K562 (cell line): ENCODE measurements at regions not wholly inside any gene's neighbourhood (a gene's known extent, or its start where the extent isn't known, plus 50 kb on each side); places are given as distances from the start of the nearest gene placed in this dataset.

ENCODE experiments used
- ATAC-seq: fragments of 200-7000 bp; cut with Tn5 transposase; 3 replicates; pipeline ENCODE4 v1.9.1; 2020; ENCODE audit warnings: moderate library complexity
- BruUV-seq: library from RNA; stranded (reverse); fragments of 400-500 nt; replicated peaks from 2 replicates; lab custom pipeline; 2021; lab: Mats Ljungman, UMichigan
- CTCF ChIA-PET: fragments of 300-600 bp; formaldehyde crosslinking; extraction: SDS; loops from one replicate; lab custom pipeline; 2021; ENCODE audit warnings: low intra/inter-chr PET ratio; lab: Yijun Ruan, JAX
- POLR2A ChIA-PET: fragments of 300-600, 350-650 bp; sonication (Branson Sonifier 250); formaldehyde crosslinking; extraction: SDS; loops from one replicate; lab custom pipeline; 2021; ENCODE audit warnings: antibody characterized with exemption, inconsistent platforms; lab: Yijun Ruan, JAX
- DNase-seq, 4 experiments: peaks; one replicate each; pipeline versions ENCODE4 v3.0.0 to v3.0.0-alpha.2; 2011 to 2018; ENCODE audit warnings: low spot score in 3 of 4, mixed read lengths in 3 of 4; ENCODE audit errors: extremely low read depth in 1 of 4
- FAIRE-seq: peaks from 2 replicates; lab custom pipeline; 2011; peaks lifted over from hg19 to GRCh38; lab: Jason Lieb, UNC
- H2AFZ ChIP-seq: 2 replicates; pipeline ENCODE4 v1.6.0; 2011; ENCODE audit warnings: low read depth, low read length, control low read depth, inconsistent platforms
- H3K27ac ChIP-seq: fragments of 200-600 bp; 3 replicates; pipeline ENCODE4 v1.8.0; 2011; ENCODE audit warnings: low read depth, mild to moderate bottlenecking, control low read depth, inconsistent platforms, low read length, moderate library complexity, mixed read lengths; ENCODE audit errors: extremely low read depth
- H3K27me3 ChIP-seq, 2 experiments: fragments of 300-600 bp in 1 of 2; 2 replicates in 1 of 2; 3 replicates in 1 of 2; pipeline versions ENCODE4 v1.6.0 to v1.8.0; 2011; ENCODE audit warnings: inconsistent platforms in 2 of 2, low read length in 2 of 2, mild to moderate bottlenecking in 1 of 2, mixed read lengths in 1 of 2, moderate library complexity in 1 of 2; ENCODE audit not compliant: control insufficient read depth in 2 of 2, insufficient read depth in 2 of 2
- H3K36me3 ChIP-seq: fragments of 300-600 bp; 3 replicates; pipeline ENCODE4 v1.8.0; 2011; ENCODE audit warnings: mild to moderate bottlenecking, low read length, inconsistent platforms; ENCODE audit not compliant: control insufficient read depth, insufficient read depth
- H3K4me1 ChIP-seq, 2 experiments: fragments of 200-600 bp in 1 of 2; replicated peaks in 1 of 2; 2 replicates in 1 of 2; 3 replicates in 1 of 2; pipeline versions ENCODE4 v1.5.1 to v1.8.0; 2011; ENCODE audit warnings: inconsistent platforms in 2 of 2, low read length in 2 of 2, mild to moderate bottlenecking in 1 of 2, mixed read lengths in 1 of 2, moderate library complexity in 1 of 2; ENCODE audit not compliant: control insufficient read depth in 2 of 2, insufficient read depth in 2 of 2
- H3K4me2 ChIP-seq: 2 replicates; pipeline ENCODE4 v1.6.1; 2011; ENCODE audit warnings: low read length, control low read depth, inconsistent platforms, mixed read lengths; ENCODE audit not compliant: insufficient read depth
- H3K4me3 ChIP-seq: fragments of 200-600 bp; sonication (generic), shearing (Covaris generic); 2 replicates; pipeline ENCODE4 v1.5.1; 2016; ENCODE audit warnings: control low read depth, inconsistent platforms
- H3K79me2 ChIP-seq: fragments of 200-600 bp; 3 replicates; pipeline ENCODE4 v1.8.0; 2011; ENCODE audit warnings: low read length, inconsistent platforms; ENCODE audit not compliant: control insufficient read depth, insufficient read depth
- H3K9ac ChIP-seq, 2 experiments: 2 replicates each; pipeline versions ENCODE4 v1.6.0 to v1.6.1; 2011; ENCODE audit warnings: low read depth in 2 of 2, low read length in 2 of 2, control low read depth in 1 of 2, inconsistent platforms in 1 of 2, mild to moderate bottlenecking in 1 of 2, mixed read lengths in 1 of 2; ENCODE audit not compliant: insufficient read depth in 1 of 2
- H3K9me1 ChIP-seq: one replicate; pipeline ENCODE4 v1.6.0; 2011; ENCODE audit warnings: inconsistent platforms, mild to moderate bottlenecking, low read length, moderate library complexity; ENCODE audit not compliant: control insufficient read depth, insufficient read depth
- H3K9me3 ChIP-seq: replicated peaks from 2 replicates; pipeline ENCODE4 v1.5.1; 2011; ENCODE audit warnings: low read depth, low read length, inconsistent platforms; ENCODE audit not compliant: control insufficient read depth, insufficient read depth
- H4K20me1 ChIP-seq: replicated peaks from 2 replicates; pipeline ENCODE4 v1.6.1; 2011; ENCODE audit warnings: low read length, inconsistent platforms, mixed read lengths; ENCODE audit not compliant: control insufficient read depth, insufficient read depth
- BRCA1 ChIP-seq, 2 experiments: fragments of 450-650 bp in 1 of 2; sonication (generic) in 1 of 2; formaldehyde crosslinking in 1 of 2; IDR thresholded peaks; 2 replicates each; pipeline versions ENCODE4 v1.5.0 to v1.6.1; 2017 to 2020; ENCODE audit warnings: mild to moderate bottlenecking in 1 of 2, missing genetic modification reagents in 1 of 2
- CCAR2 ChIP-seq: fragments of 200-400 bp; formaldehyde crosslinking; IDR thresholded peaks from 2 replicates; pipeline ENCODE4 v1.6.1; 2017; ENCODE audit warnings: mild to moderate bottlenecking, low read depth, low read length
- CREB1 ChIP-seq, 2 experiments: sonication (generic) in 1 of 2; formaldehyde crosslinking in 1 of 2; IDR thresholded peaks; 2 replicates each; pipeline versions ENCODE4 v1.6.1 to v1.8.0; 2012 to 2022; ENCODE audit warnings: inconsistent platforms in 1 of 2, mild to moderate bottlenecking in 1 of 2, missing genetic modification reagents in 1 of 2, moderate library complexity in 1 of 2
- IRF1 ChIP-seq: sonication (generic); formaldehyde crosslinking; IDR thresholded peaks from 2 replicates; pipeline ENCODE4 v1.8.0; 2022; ENCODE audit warnings: missing genetic modification reagents, mild to moderate bottlenecking, borderline replicate concordance
- MBD2 ChIP-seq: sonication (generic); IDR thresholded peaks from 2 replicates; pipeline ENCODE4 v1.6.1; 2016; ENCODE audit warnings: low read depth, borderline replicate concordance
- MYBL2 ChIP-seq, 2 experiments: fragments of 450-650 bp in 1 of 2; sonication (generic) in 1 of 2; formaldehyde crosslinking in 1 of 2; IDR thresholded peaks; 2 replicates each; pipeline versions ENCODE4 v1.6.1 to v1.8.1; 2017 to 2022; ENCODE audit warnings: borderline replicate concordance in 1 of 2, inconsistent platforms in 1 of 2, low read depth in 1 of 2, mild to moderate bottlenecking in 1 of 2, missing genetic modification reagents in 1 of 2, moderate library complexity in 1 of 2
- RB1 ChIP-seq: fragments of 450-650 bp; IDR thresholded peaks from 2 replicates; pipeline ENCODE4 v1.6.1; 2017; ENCODE audit warnings: low read depth, mild to moderate bottlenecking
- TARDBP ChIP-seq: fragments of 450-650 bp; IDR thresholded peaks from 2 replicates; pipeline ENCODE4 v1.6.1; 2016
- TCF7L2 ChIP-seq: fragments of 150-350 bp; IDR thresholded peaks from 2 replicates; pipeline ENCODE4 v1.6.1; 2016; ENCODE audit warnings: low read depth, mild to moderate bottlenecking, low read length, moderate library complexity
- TEAD2 ChIP-seq: fragments of 450-650 bp; IDR thresholded peaks from 2 replicates; pipeline ENCODE4 v1.6.1; 2016; ENCODE audit warnings: missing genetic modification characterization, control low read depth, missing compliant biosample characterization
- ZBTB11 ChIP-seq, 3 experiments: fragments of 200-800 bp in 1 of 3; fragments of 250-450 bp in 1 of 3; fragments of 450-650 bp in 1 of 3; sonication (Bioruptor Pico) in 1 of 3; sonication (Bioruptor generic) in 1 of 3; formaldehyde crosslinking in 1 of 3; IDR thresholded peaks; 2 replicates each; pipeline versions ENCODE4 v1.6.1 to v1.8.0; 2016 to 2022; ENCODE audit warnings: mild to moderate bottlenecking in 2 of 3, missing genetic modification characterization in 2 of 3, missing compliant biosample characterization in 1 of 3, moderate library complexity in 1 of 3
- ZFPM2 ChIP-seq: fragments of 250-450 bp; sonication (Bioruptor Pico); IDR thresholded peaks from 2 replicates; pipeline ENCODE4 v1.5.1; 2022; ENCODE audit warnings: mild to moderate bottlenecking
- ZKSCAN3 ChIP-seq: fragments of 250-450 bp; sonication (Bioruptor Pico); IDR thresholded peaks from 2 replicates; pipeline ENCODE4 v1.4.0; 2020
- ZNF561 ChIP-seq: fragments of 450-650 bp; formaldehyde crosslinking; conservative IDR thresholded peaks from 2 replicates; pipeline ENCODE4 v1.4.0; 2020; ENCODE audit warnings: mild to moderate bottlenecking, moderate library complexity
- WGBS: fragments of 100-300 bp; shearing (Covaris generic); methylation state at CpG from one replicate; pipeline ENCODE4 v1.1.6; 2016; ENCODE audit warnings: low coverage, mixed read lengths; ENCODE audit not compliant: insufficient coverage; ENCODE audit errors: missing lambda C conversion rate; 5-methylcytosine and 5-hydroxymethylcytosine counted together
- in situ Hi-C: fragments of 300-500 bp; cut with MboI; formaldehyde crosslinking; loops from 4 replicates; pipeline ENCODE4 v1.15.0; 2018; ENCODE audit warnings: inconsistent platforms, mixed read lengths
- intact Hi-C: fragments of 100-400 bp; cut with micrococcal nuclease; formaldehyde crosslinking; loops from 2 replicates; pipeline ENCODE4 v1.14.2; 2022

- TF ChIP-seq MBD2 (no peak), ZFPM2 (CRISPR knock-in tag) (no peak), CCAR2 (no peak), BRCA1 (IDR thresholded peaks at IDR 0.05) (no peak), BRCA1 (CRISPR knock-in tag; IDR thresholded peaks at IDR 0.05) (no peak)
Observed at GRCh38 chr12:13713556-13714410, 267.6 kb downstream of the GRIN2B start (continued).

GRCh38 chr12:13707829-13708228 is 273.6 kb downstream of the GRIN2B start:
- no peaks in the 10 kb centered on the region for H3K9me1 ChIP-seq
- H2AFZ ChIP-seq, result no peak overlapping the region
- H3K4me1 ChIP-seq, result no peaks in the 10 kb centered on the region
- ChIA-PET POLR2A (no interaction called here), CTCF (no interaction called here)
- no peak overlapping the region for H3K4me3 ChIP-seq
- H3K27me3 ChIP-seq, result no peaks in the 10 kb centered on the region
- FAIRE-seq (no peak), ATAC-seq (no peak), DNase-seq (no peak)
- H3K4me2 ChIP-seq, result no peak overlapping the region
- BruUV-seq, result no TSS peak
- in situ Hi-C loops, result no loop called here
- 17% methylated on average over 1 of the region's 1 CpG for WGBS
- no peaks in the 10 kb centered on the region for H3K79me2 ChIP-seq
- no peak overlapping the region for H3K9ac ChIP-seq
- H3K9me3 ChIP-seq, result no peaks in the 10 kb centered on the region
- no peaks in the 10 kb centered on the region for H3K36me3 ChIP-seq
- H3K27ac ChIP-seq, result no peak overlapping the region
- no peaks in the 10 kb centered on the region for H4K20me1 ChIP-seq
- intact Hi-C loops, result no loop called here
- TF ChIP-seq IRF1 (CRISPR knock-in tag), result no peak
- TF ChIP-seq CREB1 (IDR thresholded peaks at IDR 0.05), result no peak
- TF ChIP-seq CREB1 (CRISPR knock-in tag; IDR thresholded peaks at IDR 0.05), result no peak
- no peak for TF ChIP-seq ZKSCAN3 (CRISPR knock-in tag)
- TF ChIP-seq ZNF561 (CRISPR knock-in tag), result no peak
- TF ChIP-seq MYBL2 (IDR thresholded peaks at IDR 0.05; ENCODE audit: low read depth), result no peak
- TF ChIP-seq MYBL2 (CRISPR knock-in tag; IDR thresholded peaks at IDR 0.05; ENCODE audit: borderline replicate concordance), result no peak
- no peak for TF ChIP-seq RB1
- TF ChIP-seq TARDBP, result no peak
- no peak for TF ChIP-seq TEAD2 (tag)
- TF ChIP-seq ZBTB11 (CRISPR knock-in tag; IDR thresholded peaks at IDR 0.05), result no peak
- TF ChIP-seq TCF7L2, result no peak
